Esophagus muscularis mucosa (tissue), 4 donors: ENCODE measurements at regions not wholly inside any gene's neighbourhood (a gene's known extent, or its start where the extent isn't known, plus 50 kb on each side); places are given as distances from the start of the nearest gene placed in this dataset.

Experiments
- DNase-seq: peaks from one replicate; pipeline ENCODE4 v3.0.0-alpha.2; 2017; ENCODE audit errors: extremely low spot score
- H3K27ac ChIP-seq, 4 donors: fragments of 200-600 bp; sonication (generic); replicated peaks in 1 of 4; 1 replicate in 3 of 4; 2 replicates in 1 of 4; pipeline ENCODE4 v1.5.1; 2016 to 2019; ENCODE audit warnings: mild to moderate bottlenecking in 1 of 4
- H3K27me3 ChIP-seq, 4 donors: fragments of 200-600 bp; sonication (generic); one replicate each; pipeline versions ENCODE4 v1.5.1 to v1.6.0; 2016 to 2019
- H3K36me3 ChIP-seq, 4 donors: fragments of 200-600 bp; sonication (generic); one replicate each; pipeline ENCODE4 v1.5.1; 2016 to 2019
- H3K4me1 ChIP-seq, 4 donors: fragments of 200-600 bp; sonication (generic); one replicate each; pipeline ENCODE4 v1.5.1; 2016 to 2019
- H3K4me3 ChIP-seq, 4 donors: fragments of 200-600 bp; sonication (generic); 1 replicate in 2 of 4; 2 replicates in 2 of 4; pipeline ENCODE4 v1.5.1; 2016 to 2019; ENCODE audit warnings: mild to moderate bottlenecking in 4 of 4, moderate library complexity in 1 of 4
- H3K9me3 ChIP-seq, 4 donors: fragments of 200-600 bp; sonication (generic); 1 replicate in 3 of 4; 2 replicates in 1 of 4; pipeline ENCODE4 v1.5.1; 2016 to 2019
- CTCF ChIP-seq, 3 experiments: fragments of 200-600 bp in 2 of 3; fragments of 450-650 bp in 1 of 3; sonication (generic) in 2 of 3; IDR thresholded peaks; one replicate each; pipeline ENCODE4 v1.5.1; 2017 to 2019; ENCODE audit warnings: antibody characterized with exemption in 3 of 3, mild to moderate bottlenecking in 2 of 3, moderate library complexity in 1 of 3
- EP300 ChIP-seq: sonication (generic); formaldehyde crosslinking; IDR thresholded peaks from one replicate; pipeline ENCODE4 v1.6.1; 2017; ENCODE audit warnings: antibody characterized with exemption
- POLR2A ChIP-seq: fragments of 450-650 bp; IDR thresholded peaks from one replicate; pipeline ENCODE4 v1.6.1; 2017; ENCODE audit warnings: antibody characterized with exemption, moderate library complexity, mild to moderate bottlenecking, low read depth
- POLR2AphosphoS5 ChIP-seq, 2 donors: sonication (generic); formaldehyde crosslinking; IDR thresholded peaks; one replicate each; pipeline ENCODE4 v1.6.1; 2017; ENCODE audit warnings: antibody characterized with exemption in 2 of 2
- WGBS: methylation state at CpG from one replicate; pipeline ENCODE4 v1.1.5; 2018; 5-methylcytosine and 5-hydroxymethylcytosine counted together
- intact Hi-C: fragments of 100-400 bp; cut with DNase I; formaldehyde crosslinking; loops from one replicate; pipeline ENCODE4 v1.15.1; 2023

DNA sequence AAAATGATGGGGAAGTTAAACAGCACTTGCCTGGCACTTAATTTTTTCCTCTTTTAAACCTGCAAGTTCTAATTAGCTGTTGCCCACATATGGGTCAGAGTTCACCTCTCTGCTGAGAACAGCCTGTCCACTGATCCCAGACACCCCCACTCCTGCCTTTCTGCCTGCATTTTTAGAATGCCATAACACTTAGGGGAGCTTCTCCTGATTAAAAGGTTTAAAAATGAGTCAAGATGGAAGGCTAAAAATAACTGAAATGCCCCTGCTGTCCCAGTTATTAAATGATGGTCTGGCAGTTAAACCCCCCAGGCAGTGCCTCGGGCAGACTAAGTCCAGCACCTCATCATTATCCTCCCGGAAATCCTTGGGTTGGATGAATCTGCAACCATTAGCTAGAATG lies 913.6 kb upstream of the ARPP21 start:
- Histone ChIP-seq H3K4me1 (peaks cover 0 to 8% (median 3%) of the 10 kb centered on the region in 4 donors), H3K36me3 (no peaks in the 10 kb centered on the region), H3K4me3 (no peak overlapping the region), H3K27ac (no peak overlapping the region), H3K9me3 (no peaks in the 10 kb centered on the region), H3K27me3 (no peaks in the 10 kb centered on the region)
- WGBS: 31% methylated on average over 2 of the region's 2 CpGs
- DNase-seq: no peak
- TF ChIP-seq CTCF (IDR thresholded peaks at IDR 0.05): no peak
- no peak for TF ChIP-seq EP300
- TF ChIP-seq POLR2A: no peak
- no peak for TF ChIP-seq POLR2AphosphoS5 (IDR thresholded peaks at IDR 0.05)
- intact Hi-C loops: no loop called here

DNA sequence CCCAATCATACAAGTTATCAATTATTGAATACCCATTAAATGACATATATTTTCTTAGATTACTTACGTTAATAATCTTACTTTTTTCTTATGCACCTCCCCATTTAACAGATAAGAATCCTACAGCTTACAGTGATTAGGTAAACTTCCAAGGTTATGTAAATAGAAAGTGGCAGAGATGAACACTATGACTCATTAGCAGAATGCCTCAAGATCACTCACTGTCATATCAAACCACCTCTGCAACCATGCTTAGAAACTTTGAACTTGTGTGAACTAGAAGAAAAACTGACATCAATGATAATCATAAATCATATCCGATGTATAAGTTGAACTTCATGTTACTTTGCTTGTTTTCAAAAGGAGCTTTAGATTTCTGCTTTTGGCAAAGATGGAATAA lies 911.6 kb upstream of the ARPP21 start:
- Histone ChIP-seq H3K27me3 (no peaks in the 10 kb centered on the region), H3K27ac (no peak overlapping the region), H3K4me1 (peaks cover 0 to 8% (median 3%) of the 10 kb centered on the region in 4 donors), H3K36me3 (no peaks in the 10 kb centered on the region), H3K9me3 (no peaks in the 10 kb centered on the region), H3K4me3 (no peak overlapping the region)
- no peak for TF ChIP-seq EP300
- TF ChIP-seq POLR2A: no peak
- no peak for TF ChIP-seq CTCF (IDR thresholded peaks at IDR 0.05)
- TF ChIP-seq POLR2AphosphoS5 (IDR thresholded peaks at IDR 0.05): no peak
- intact Hi-C loops: no loop called here
- WGBS: 47% methylated on average over 2 of the region's 2 CpGs
- DNase-seq: no peak

- H3K4me1 ChIP-seq: no peaks in the 10 kb centered on the region
- TF ChIP-seq POLR2AphosphoS5 (IDR thresholded peaks at IDR 0.05) (no peak), EP300 (no peak), CTCF (IDR thresholded peaks at IDR 0.05) (no peak), POLR2A (no peak)
- whole genome bisulfite sequencing: 82% methylated on average over 1 of the region's 1 CpG
- DNase-seq: no peak
- no peaks in the 10 kb centered on the region for H3K27me3 ChIP-seq
- H3K36me3 ChIP-seq: no peaks in the 10 kb centered on the region
- H3K9me3 ChIP-seq: no peaks in the 10 kb centered on the region
- H3K4me3 ChIP-seq: no peak overlapping the region
- no peak overlapping the region for H3K27ac ChIP-seq
- intact Hi-C loops: no loop called here
These were observed 897.2 kb upstream of the ARPP21 start for GRCh38 chr3:34742151-34742550.

- no peak for TF ChIP-seq POLR2AphosphoS5 (IDR thresholded peaks at IDR 0.05)
- no peak for TF ChIP-seq CTCF (IDR thresholded peaks at IDR 0.05)
- no peak for TF ChIP-seq POLR2A
- TF ChIP-seq EP300: no peak
- H3K27ac ChIP-seq: no peak overlapping the region
- no peaks in the 10 kb centered on the region for H3K27me3 ChIP-seq
- intact Hi-C loops: no loop called here
- WGBS: 83% methylated on average over 7 of the region's 9 CpGs
- no peaks in the 10 kb centered on the region for H3K36me3 ChIP-seq
- H3K9me3 ChIP-seq: peaks cover 0 to 6% (median 2%) of the 10 kb centered on the region in 4 donors
- no peak for DNase-seq
- H3K4me1 ChIP-seq: no peaks in the 10 kb centered on the region
- no peak overlapping the region for H3K4me3 ChIP-seq
These were observed 880.6 kb upstream of the ARPP21 start for GRCh38 chr3:34758630-34759261.

DNA sequence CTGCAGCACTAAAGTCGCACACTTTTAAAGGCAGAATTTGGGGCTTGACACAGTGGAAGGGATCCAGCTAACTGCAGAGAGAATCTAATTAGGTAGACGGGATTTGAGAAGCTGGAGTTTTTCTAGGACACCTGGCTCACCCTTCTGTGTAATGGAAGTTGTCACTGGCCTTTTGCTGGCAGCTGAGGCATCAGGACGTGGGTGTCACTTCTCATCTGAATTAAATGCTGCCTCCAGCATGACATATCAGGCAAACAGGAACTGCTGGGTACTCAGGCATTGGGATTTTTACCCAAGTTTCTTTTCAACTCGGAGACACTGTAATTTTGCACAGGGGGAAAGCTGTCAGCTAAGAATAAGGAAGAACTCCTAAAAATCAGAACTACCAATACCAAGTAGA lies 861.9 kb upstream of the ARPP21 start:
- Histone ChIP-seq H3K9me3 (no peaks in the 10 kb centered on the region), H3K4me1 (no peaks in the 10 kb centered on the region), H3K4me3 (no peak overlapping the region), H3K27me3 (no peaks in the 10 kb centered on the region), H3K27ac (no peak overlapping the region), H3K36me3 (no peaks in the 10 kb centered on the region)
- DNase-seq: no peak
- intact Hi-C loops: no loop called here
- TF ChIP-seq EP300 (no peak), POLR2AphosphoS5 (IDR thresholded peaks at IDR 0.05) (no peak), POLR2A (no peak), CTCF (IDR thresholded peaks at IDR 0.05) (no peak)
- 50% methylated on average over 4 of the region's 4 CpGs for WGBS
